ENCODE measurements at regions not wholly inside any gene's neighbourhood (a gene's known extent, or its start where the extent isn't known, plus 50 kb on each side); places are given as distances from the start of the nearest gene placed in this dataset.

DNA sequence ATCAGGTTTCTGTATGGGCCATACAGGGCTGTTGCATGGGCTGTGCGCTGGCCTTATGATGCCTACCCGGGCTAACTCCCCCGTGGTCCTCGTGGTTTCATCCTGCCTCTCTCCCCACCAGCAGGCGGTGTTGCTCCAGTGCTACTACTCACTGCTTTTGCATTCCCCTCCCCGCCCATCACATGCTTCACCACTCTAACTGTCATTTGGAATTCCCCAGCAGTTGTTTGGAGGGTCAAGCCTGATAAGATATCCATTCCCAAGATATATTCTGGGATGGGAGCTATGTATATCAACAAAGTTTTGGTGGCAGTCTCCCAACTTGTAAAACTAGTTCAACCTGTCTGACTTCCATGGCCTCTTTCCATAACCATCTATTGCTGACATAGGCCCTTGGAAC is 233.2 kb upstream of the SOX4 start:
- Mint-ChIP-seq H3K4me1 (peaks cover 4% of the 10 kb centered on the region), H3K4me3 (no peak overlapping the region), H3K27ac (no peak overlapping the region), H3K36me3 (ENCODE audit: low read depth) (no peaks in the 10 kb centered on the region), H3K27me3 (ENCODE audit: low read depth) (no peaks in the 10 kb centered on the region), H3K9me3 (peaks cover 2% of the 10 kb centered on the region)
- TF ChIP-seq, protein P1, sequence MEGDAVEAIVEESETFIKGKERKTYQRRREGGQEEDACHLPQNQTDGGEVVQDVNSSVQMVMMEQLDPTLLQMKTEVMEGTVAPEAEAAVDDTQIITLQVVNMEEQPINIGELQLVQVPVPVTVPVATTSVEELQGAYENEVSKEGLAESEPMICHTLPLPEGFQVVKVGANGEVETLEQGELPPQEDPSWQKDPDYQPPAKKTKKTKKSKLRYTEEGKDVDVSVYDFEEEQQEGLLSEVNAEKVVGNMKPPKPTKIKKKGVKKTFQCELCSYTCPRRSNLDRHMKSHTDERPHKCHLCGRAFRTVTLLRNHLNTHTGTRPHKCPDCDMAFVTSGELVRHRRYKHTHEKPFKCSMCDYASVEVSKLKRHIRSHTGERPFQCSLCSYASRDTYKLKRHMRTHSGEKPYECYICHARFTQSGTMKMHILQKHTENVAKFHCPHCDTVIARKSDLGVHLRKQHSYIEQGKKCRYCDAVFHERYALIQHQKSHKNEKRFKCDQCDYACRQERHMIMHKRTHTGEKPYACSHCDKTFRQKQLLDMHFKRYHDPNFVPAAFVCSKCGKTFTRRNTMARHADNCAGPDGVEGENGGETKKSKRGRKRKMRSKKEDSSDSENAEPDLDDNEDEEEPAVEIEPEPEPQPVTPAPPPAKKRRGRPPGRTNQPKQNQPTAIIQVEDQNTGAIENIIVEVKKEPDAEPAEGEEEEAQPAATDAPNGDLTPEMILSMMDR (IDR thresholded peaks at IDR 0.05; ENCODE audit: unreplicated experiment in 3 of 3) = no peak

DNA sequence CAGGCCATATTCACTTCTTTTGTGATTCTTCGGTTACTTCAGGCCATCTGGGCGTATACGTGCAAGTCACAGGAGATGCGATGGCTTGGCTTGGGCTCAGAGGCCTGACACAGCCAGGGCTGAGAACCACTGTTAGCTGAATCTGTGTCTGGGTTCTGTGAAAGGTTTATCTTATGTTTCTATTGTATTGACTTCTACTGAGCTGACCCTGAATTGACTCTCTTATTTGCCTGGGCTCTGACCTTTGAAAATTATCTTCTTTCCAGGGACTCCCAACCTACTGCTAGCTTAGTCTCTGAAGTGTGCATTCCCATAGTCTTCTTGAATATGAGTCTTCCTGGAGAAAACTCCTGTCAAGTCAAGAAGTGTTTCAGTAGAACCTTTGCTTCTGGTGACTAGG is 226.4 kb upstream of the SOX4 start:
- peaks cover 3% of the 10 kb centered on the region for H3K36me3 Mint-ChIP-seq (ENCODE audit: low read depth)
- H3K27me3 Mint-ChIP-seq (ENCODE audit: low read depth) = peaks cover 7% of the 10 kb centered on the region
- H3K4me3 Mint-ChIP-seq = no peak overlapping the region
- TF ChIP-seq, protein P1 (IDR thresholded peaks at IDR 0.05; ENCODE audit: unreplicated experiment in 3 of 3) = no peak
- peaks cover 4% of the 10 kb centered on the region for H3K9me3 Mint-ChIP-seq
- peaks cover 9% of the 10 kb centered on the region for H3K4me1 Mint-ChIP-seq
- H3K27ac Mint-ChIP-seq = no peak overlapping the region

DNA sequence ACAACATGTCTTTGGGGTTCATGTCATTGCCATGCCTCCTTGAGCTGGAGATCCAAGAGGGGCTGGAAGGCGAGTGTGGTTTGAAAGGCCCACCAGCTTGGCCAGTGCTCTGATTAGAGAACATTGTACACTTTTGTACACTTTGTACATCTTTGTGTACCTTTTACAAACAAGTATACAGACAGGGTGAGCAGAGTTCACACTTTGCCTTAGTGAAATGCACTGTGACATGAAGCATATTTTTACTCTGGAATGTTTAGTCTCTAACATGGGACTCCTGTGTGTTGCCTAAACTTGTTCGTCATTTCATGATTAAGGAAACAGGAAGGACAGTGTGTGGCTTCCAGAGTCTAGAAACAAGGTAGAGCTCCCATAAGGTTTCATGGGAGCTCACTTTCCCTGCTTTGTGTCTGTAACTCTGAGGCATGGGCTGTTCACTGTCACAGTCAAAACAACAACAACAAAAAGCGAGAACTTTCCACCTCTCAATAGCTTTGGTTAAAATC is 225.8 kb upstream of the SOX4 start:
- Mint-ChIP-seq H3K9me3 (peaks cover 4% of the 10 kb centered on the region), H3K4me1 (peaks cover 10% of the 10 kb centered on the region), H3K36me3 (ENCODE audit: low read depth) (peaks cover 3% of the 10 kb centered on the region), H3K27ac (no peak overlapping the region), H3K27me3 (ENCODE audit: low read depth) (peaks cover 7% of the 10 kb centered on the region), H3K4me3 (no peak overlapping the region)
- TF ChIP-seq, protein P1 (IDR thresholded peaks at IDR 0.05; ENCODE audit: unreplicated experiment in 3 of 3) = no peak

DNA sequence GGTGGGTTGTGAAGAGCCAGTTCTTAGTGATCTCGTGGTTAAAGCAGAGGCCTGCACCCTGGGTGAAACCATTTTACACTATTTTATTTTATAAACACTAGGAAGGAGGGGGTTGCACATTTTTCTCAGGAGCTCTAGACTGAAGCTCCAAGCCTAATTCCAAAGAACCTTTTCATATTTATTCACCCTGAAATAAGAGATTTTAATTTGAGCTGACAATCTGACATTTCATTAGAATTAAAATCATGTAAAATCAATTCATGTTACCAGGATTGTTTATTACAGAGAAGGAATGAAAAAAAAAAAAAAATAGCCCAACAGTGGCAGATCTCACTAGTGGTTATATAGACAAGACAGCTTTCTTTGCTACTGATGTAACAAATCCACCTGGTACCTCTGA is 222.5 kb upstream of the SOX4 start:
- Mint-ChIP-seq H3K27ac (peak overlapping the region in 2 of 3 experiments; percentile 77 to 89), H3K4me3 (no peak overlapping the region), H3K27me3 (ENCODE audit: low read depth) (peaks cover 10% of the 10 kb centered on the region), H3K36me3 (ENCODE audit: low read depth) (peaks cover 3% of the 10 kb centered on the region), H3K4me1 (peaks cover 23% of the 10 kb centered on the region), H3K9me3 (peaks cover 4% of the 10 kb centered on the region)
- TF ChIP-seq, protein P1 (IDR thresholded peaks at IDR 0.05; ENCODE audit: unreplicated experiment in 3 of 3) = no peak

DNA sequence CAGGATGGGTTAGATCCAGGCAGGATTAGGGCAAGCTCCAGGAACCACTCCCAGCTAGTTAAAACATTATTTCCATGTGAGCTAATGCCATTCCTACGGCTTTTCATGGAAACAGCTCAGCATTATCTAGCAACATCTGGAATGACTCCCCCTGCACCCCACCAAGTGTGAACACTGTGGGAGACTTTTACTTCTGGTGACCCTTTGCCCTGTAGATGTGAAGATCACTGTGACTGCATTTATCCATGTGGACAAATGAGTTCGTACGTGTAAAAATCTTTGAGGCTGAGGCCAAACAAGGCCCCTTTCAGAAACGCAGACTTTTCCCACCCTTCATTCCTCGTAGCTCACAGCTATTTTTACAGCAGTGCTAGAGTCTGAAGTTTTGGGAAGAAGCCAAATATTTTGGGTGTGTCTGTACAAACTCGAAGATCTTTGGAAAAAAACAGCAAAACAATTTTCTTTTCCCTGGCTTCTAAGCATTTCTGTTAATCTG is 221.8 kb upstream of the SOX4 start:
- TF ChIP-seq, protein P1 (IDR thresholded peaks at IDR 0.05; ENCODE audit: unreplicated experiment in 3 of 3) = no peak
- H3K27me3 Mint-ChIP-seq (ENCODE audit: low read depth) = peaks cover 6% of the 10 kb centered on the region
- H3K4me1 Mint-ChIP-seq = peaks cover 23% of the 10 kb centered on the region
- H3K9me3 Mint-ChIP-seq = no peaks in the 10 kb centered on the region
- peaks cover 3% of the 10 kb centered on the region for H3K36me3 Mint-ChIP-seq (ENCODE audit: low read depth)
- no peak overlapping the region for H3K4me3 Mint-ChIP-seq
- H3K27ac Mint-ChIP-seq = peak overlapping the region; percentile 50 to 89 (median 77)

Data from nephron (organoid).